DMS79 (cell line): ENCODE measurements at regions not wholly inside any gene's neighbourhood (a gene's known extent, or its start where the extent isn't known, plus 50 kb on each side); places are given as distances from the start of the nearest gene placed in this dataset.
"Not testable (repeated sequence)": the region's sequence is repeated elsewhere in the genome, so short reads cannot be mapped to it uniquely, and the experiment has no call there.

Source experiments
- DNase-seq: peaks from one replicate; lab custom pipeline; 2025; lab: John Stamatoyannopoulos, UW

DNA sequence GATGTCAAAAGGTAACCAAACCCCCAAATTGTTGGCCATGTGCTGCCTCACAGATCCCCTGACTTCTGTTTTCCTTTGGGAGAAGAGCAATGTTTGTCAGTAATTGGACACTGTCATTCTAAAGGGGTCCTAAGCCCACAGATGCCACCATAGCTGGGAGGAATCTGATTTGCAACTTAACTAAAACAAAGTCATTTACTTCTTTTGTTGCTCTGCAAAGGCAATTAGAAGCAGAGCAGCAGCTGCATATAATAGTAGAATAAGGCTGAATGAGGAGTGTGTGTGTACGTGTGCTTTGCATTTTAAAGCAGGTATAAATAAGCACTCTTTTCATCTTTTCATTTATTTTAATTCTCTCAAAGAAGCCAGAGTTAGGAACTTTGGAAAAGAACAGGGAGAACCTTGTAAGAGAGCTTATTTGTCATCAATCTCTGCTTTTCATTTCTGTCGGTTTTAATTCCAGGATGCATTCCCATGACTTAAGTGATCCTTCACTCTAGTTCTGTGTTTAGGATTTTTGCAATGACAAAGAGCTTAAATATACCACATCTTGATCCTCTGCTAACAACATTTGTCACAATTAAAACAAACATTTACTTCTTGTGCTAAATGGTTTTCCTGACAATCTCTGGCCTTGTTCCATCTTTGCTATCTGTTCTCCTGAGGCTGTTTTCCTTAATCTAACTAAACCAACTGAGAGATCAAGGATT is 530.2 kb upstream of the CBLB start:
- no peak for DNase-seq

DNA sequence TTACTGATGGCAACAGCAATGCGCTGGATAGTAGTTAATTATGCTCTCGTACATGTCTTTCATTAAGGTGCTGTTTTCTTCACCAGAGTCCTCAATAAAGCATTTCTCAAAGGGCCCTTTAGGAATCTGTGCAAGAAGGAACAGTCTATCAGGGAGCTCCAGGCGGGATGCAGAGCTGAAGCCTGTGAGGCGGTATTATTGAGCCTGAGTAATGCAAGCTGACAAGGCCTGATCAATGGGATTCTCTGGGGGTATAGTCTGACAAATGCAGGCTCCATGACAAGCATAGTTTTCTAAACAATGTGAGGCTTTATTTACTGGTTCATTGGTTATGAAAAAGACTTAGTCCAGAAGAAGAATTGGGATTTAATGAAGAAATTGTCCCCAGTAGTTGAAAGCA is 530.9 kb upstream of the CBLB start:
- DNase-seq = no peak

DNA sequence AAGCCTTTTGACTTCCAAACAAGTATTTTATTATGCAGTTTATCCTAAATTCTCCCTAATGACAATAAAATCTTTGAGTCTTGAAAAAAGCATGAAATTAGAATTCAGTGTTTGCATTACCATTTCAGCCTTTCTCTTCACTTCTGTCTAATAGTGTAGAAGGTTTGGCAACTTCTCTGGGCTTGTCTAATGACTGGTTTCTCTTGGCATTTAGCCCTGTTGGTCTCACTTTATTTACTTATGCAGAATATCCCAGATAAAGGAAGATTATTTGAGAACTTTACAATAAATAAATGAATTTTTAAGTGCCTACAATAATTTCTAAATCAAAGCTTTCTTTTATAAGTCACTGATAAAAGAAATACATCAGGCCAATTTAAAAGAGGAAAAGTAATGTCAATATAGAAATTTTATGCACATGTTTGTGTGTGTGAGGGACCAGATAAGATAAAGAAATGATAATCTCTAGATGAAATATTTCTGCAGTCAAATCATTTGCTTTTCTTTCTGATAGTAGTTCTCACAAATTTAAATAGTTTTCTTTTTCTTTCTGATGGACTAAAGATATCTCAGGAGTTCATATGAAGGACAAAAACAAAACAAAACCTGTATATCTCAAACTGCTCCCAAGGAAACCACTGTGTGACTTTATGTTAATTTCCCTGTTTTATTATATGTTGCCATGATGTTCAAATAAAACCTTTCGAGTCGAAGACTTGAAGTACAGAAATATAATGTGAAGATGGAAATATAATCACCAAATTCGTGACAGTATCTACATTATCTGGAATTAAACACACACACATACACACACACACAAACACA is 533.1 kb upstream of the CBLB start:
- DNase-seq = no peak

DNA sequence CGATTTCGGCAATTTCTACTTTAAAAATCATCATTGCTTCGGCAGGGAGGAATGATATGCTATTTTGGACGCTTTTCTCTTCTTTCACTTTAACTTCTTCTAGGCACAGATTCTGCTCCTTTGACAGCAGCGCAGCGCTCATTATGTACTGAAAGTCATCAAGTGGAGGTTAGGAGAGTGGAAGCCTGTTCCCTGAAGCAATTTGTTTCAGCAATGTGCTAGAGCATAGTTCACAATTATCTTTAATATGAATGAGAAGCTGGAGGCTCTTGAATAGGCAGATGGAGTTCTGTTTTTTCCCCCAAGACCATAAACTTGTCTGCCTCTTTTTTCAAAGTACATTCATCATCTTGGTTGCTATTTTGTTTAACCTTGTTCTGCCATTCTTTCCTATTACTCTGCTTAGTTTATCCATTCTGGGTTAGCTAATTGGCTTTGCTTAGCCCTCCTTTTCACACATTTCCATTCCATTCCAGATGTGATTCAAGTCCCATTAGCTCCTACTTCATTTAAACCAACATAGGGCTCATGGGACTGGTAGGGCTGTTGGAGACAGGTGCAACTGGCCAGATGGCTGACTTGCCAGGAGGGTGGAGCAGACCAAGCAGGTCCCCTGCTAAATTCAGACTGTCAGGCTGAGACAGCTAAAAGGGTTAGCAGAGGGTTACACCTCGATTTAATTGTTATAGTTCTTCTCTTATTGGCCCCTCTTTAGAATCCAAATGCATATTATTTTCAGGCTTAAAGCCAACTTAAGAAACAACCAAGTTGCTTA is 534.7 kb upstream of the CBLB start:
- DNase-seq = no peak

DNA sequence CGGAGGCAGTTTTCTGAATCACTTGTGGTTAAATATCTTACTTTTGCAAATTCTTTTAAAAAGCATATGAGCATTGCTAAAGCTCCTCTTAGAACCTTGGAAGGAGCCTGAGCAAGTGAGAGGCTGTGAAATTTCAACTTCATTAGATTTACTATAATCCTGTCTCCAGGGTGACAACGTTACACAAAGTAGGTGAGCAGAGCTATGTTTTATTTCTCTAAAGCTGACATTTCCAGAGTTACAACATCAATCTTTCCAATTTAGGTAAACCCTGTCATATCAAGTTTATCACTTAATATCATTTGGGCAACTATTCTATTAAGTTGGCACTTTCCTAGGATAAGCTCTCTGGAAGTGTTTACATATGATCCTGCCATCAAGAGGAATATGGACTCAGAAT is 544.9 kb upstream of the CBLB start:
- DNase-seq = no peak

DNA sequence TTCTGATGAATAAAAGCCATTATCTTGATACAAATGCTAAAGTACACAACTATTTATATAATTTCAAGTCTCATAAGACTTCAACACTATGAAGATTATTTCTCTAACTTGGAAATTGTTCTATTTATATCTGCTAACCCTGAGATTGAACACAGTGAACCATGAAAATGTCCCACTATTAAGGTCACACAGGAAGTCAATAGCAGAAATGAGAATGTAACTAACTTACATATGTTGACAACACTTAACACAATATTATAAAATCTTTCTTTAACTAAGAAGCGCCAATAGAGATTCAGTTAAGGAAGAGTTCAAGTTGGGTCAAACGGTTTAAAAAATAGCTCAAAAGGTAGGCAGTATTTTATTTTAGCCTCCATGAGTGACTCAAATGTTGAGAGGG is 551.8 kb upstream of the CBLB start:
- no peak for DNase-seq

DNA sequence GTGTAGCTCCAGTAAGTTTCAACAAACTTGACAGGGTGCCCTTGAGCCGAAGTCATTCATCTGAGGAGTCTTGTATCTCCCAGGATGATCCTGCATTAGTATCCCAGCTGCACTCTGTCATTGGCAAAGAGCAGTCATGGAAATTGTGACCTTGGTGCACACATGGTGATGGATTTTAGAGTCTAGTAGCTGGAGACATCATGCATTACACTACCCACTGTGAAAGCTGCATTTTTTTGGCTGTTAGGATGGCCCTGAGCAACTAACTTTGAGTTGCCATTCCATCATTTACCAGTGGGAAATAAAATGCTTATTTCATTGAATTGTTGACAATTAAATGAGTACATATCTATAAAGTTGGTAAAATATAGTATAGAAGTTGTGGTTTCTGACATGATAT is 552.6 kb upstream of the CBLB start:
- DNase-seq = no peak

DNA sequence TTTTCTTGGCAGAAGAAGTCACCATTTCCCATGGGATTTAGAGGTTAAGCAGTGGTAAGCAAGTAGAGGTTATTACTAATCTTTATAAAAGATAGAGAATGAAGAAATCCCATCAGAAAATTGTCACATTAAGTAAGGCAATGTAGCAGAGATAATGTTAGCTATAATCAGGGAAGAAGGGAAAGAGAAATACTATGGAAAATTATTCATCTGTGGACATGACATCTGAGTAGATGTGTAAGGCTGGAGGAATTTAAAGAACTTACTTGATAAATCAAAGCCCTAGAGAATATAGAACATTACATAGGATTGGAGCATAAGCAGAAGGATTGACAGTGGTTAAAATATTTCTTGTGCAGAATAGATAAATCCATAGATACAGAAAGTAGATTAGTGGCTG is 553.1 kb upstream of the CBLB start:
- no peak for DNase-seq

DNA sequence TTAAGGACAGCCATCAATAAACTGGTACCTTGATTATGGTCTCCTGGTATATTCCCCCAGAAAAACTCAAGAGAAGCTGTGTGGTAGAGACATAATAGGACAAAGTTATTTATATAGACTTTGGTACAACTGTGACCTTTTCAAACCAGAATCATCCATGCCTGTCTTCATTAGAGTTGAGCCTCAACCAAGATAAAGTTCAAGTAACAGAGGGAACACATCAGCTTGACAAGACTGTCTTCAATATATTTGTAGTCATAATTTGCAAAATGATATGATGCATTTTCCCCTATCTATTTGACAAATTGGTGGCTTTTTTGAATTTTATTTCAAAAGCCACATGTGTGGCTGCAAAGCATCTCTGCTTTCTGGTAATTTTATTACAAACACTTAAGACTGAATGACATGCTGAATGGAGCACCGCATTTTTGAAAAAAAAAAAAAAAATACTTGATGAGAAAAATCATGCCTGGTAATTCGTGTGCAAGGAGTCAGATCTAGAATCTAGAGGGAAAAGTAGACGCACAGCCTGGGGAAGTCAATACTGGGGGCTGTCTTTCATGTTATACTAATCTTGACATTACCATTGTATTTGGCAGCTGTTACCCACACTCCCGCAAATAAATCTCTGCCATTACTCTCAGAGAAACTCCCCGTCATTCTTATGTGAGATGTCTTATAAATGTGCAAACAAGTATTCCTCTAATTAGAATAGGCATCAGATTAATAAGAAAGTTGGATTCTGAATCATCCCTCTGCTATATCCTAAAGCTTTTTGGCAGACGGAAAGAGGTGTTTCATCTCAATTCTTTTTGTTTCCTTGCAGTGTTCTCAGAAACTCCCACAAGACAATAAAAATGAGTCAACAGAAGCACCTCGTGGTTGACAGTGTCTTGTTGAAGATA is 554.8 kb upstream of the CBLB start:
- no peak for DNase-seq

DNA sequence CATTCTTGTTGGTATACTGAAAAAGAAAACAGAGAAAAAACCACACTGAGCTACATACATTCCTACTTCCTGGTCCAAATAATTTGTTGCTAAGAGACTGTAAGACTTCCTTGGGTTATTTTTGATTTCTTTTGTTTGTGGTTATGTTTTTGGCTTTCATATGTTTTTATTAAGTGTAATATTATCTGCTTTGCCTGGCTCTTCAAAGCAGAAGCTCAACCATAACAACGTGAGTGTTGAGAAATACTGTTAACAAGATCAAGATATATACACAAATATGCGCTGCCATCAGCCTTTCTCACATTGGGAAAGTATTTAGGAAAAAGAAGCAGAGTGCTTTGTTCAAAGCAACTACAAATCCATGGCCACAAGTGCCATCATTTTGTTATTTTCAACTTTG is 556.2 kb upstream of the CBLB start:
- no peak for DNase-seq

DNA sequence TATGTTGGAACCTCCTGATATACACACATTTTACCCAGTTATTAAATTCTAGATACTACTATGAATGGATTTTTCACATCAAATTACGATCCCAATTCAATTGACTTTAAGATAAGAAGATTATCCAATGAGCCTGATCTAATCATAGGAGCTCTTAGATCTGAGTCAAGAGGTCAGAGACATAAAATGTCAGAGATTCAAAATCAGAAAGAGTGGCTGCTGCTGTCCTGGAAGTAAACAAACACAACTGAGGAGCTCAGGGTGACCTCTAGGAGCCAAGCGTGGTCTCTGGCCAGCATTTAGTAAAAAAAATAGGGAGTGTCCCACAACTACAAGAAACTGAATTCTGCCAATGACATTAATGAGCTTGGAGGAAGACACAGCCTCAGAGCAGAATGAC is 557.1 kb upstream of the CBLB start:
- no peak for DNase-seq

DNA sequence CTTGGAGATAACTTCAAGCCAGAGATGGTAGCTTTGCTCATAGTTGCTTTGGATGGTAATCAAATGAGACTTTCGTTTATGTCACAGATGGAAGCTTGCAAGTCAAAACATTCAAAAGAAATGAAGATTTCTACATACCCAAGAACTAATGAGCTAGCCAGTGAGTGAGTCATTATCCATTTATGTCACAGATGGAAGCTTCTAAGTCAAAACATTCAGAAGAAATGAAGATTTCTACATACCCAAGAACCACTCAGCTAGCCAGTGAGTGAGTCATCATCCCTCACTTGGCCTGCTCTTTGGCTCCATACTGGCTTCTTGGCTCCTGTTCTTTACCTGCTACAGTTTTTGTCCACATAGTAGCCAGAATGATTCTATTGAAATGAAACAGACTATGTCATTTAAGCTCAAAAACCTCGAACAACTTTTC is 559.8 kb upstream of the CBLB start:
- DNase-seq = no peak

DNA sequence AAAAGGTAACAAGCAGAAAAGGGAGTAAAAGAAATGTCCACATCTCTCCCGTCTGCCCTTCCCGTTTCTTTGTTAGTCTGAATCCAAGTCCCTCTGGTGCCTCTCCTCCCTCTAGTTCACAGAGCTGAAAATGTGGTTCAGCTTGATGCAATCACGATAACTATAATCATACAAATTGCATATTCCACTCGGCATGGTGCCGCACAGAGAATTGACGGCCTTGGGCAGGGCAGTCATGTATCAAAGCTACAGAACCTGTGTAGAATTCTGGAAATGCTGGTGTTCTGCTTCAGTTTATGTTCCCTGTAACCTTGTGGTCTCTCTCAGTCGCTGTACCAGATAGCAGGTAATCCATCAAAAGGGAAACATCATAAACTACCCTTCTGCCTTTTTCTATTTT is 562.9 kb upstream of the CBLB start:
- no peak for DNase-seq

DNA sequence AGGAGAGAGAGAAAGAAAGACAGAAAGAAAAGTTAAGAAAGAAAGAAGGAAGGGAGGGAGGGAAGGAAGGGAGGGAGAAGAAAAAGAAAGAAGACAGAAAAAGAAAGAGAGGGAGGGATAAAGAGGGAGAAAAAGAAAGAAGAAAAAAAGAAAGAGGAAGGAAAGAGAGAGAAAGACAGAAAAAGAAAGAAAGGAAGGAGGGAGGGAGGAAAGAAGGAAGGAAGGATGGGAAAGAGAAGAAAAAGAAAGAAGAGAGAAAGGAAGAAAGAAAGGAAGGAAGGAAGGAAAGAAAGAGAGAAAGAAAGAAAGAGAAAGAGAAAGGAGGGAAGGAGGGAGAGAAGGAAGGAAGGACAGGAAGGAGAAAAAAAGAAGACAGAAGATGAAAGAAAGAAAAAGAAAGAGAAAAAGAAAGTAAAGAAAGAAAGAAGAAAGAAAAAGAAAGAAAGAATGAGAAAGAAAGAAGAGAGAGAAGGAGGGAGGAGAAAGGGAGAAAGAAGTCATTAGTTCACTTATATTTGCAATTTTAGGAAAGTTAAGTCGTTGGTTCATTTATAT is 567.2 kb upstream of the CBLB start:
- no peak for DNase-seq

DNA sequence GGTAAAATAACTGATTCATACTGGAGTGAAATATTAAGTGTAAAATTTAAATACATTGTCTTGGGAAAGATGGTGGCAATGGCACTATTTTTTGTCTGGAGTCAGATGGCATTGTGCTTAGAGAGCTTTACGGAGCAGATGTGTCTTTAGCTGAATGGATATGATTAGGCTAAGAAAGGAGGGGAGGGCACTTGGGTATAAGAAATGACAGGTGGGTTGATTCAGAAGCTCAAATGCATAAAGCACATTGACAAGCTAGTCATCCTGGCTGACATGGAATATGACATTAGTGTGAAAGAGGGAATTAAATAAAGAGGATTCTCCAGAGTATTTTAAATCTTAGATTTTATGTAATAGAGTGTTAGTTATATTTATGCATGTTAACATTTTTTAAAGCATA is 570.1 kb upstream of the CBLB start:
- DNase-seq = no peak

DNA sequence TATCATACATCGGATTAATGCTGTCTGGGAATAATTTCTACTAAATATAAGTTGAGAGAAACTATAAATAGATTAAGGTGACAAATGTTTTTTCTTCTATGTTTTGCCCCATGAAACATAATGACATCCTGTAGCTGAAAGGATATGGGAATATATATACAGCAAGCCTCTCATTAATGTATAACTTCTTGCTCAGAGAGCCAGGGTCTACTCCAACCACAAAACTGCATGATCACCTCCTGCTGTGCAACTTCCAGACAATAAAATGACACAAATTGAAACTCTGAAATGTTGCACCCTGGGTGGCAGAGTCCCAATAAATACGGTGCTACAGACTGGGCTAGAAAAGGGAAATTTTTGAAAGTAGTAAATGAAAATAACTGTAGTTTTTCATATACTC is 571.9 kb upstream of the CBLB start:
- no peak for DNase-seq

DNA sequence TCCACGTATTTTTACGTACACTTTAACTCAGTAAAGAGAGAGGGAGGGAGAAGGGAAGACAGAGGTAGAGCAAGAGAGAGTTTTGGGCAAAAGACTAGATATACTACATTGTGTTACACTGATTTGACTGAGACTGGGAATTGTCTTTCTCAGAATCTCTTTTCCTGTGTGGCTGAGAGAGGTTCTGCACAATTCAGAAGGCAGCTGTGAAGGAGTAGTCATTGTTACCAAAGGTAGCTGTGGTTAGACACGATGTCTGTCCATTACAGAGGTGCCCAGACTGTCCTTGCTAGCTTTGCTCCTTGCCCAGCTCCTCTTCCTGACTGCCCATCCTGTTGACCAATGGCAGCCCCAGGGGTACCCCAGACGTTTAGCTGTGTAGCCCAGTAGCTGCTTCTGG is 577.5 kb upstream of the CBLB start:
- DNase-seq = no peak

DNA sequence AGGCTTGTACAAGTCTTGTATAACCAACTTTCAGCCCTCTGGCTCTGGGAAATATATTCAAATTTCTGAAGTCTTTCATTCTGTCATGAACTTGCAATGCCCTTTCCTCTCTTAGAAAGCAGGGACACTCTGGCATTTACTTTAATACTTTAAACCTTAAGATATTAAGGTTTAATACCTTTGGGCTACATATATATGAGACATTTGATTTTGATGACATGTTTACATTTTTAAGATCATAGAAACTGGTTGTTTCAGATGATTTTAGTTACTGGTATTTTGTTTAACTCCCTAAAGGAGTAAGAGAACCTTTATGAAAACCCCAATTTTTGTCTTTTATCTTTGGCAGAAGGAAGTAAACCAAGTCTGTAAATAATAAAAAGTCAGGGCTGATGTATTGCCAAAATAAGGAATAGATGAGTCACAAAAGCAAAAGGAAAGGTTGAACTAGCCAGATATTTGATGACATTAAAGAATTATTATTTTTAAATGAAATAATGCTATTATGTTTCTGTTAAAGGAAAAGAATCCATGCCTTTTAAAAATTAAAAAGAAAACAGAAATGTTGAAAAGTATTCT is 579.0 kb upstream of the CBLB start:
- no peak for DNase-seq

DNA sequence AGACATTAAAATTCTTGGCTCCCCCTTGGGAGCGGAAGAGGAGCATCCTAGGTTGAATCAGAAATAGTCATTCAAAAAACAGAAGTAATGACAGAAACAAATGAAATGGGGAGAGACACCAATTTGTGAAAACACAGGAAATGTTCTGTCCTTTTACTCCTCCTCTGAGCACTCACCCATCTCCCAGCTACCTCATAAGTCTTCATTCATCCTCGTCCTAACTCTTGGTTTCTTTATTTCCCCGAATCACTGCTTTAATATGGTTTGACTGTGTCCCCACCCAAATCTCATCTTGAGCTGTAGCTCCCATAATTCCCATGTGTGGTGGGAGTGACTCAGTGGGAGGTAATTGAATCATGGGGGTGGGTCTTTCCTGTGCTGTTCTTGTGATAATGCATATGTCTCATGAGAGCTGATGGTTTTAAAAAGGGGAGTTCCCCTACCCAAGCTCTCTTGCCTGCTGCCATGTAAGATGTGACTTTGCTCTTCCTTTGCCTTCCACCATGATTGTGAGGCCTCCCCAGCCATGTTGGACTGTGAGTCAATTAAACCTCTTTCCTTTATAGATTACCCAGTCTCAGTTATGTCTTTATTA is 579.7 kb upstream of the CBLB start:
- not testable (repeated sequence) for DNase-seq

DNA sequence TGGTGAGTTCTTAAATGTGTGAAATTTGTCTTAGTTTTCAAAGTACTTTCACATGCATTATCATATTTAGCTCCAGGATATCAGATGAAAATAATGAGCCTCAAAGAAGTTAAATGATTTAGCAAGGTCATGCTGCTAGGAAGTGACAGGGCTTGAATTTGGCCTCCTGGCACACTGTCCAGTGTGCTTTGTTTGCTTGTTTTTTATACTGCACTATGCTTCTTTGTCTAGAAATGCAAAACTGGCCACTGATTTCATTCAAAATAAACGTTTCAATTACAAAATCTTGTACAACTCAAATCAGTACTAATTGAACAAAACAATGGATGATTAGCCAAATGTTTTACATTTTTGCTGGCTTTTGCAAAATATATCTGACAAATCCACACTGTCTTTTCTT is 583.3 kb upstream of the CBLB start:
- DNase-seq = no peak

DNA sequence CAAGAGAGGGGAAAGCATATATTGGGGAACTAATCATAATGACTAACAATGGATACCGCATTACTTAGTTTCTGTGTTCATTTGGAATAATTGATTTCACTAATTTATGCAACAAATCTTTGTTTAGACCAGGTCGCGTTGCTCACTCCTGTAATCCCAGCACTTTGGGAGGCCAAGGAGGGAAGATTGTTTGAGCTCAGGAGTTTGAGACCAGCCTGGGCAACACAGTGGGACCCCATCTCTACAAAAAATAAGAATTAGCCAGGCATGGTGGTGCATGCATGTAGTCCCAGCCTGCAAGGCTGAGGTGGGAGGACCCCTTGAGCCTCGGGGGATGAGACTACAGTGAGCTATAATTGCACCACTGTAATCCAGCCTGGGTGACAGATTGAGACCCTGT is 585.7 kb upstream of the CBLB start:
- no peak for DNase-seq
